AG10803 (cell line): ENCODE measurements at regions not wholly inside any gene's neighbourhood (a gene's known extent, or its start where the extent isn't known, plus 50 kb on each side); places are given as distances from the start of the nearest gene placed in this dataset.
A peak's percentile ranks its signal among the peaks of the same experiment; 100 is the strongest.

Source experiments
- DNase-seq: peaks from one replicate; pipeline ENCODE4 v3.0.0; 2010; ENCODE audit warnings: low read depth
- H3K4me3 ChIP-seq: 2 replicates; pipeline ENCODE4 v1.5.1; 2011; ENCODE audit warnings: mild to moderate bottlenecking, low read length, control low read depth
- CTCF ChIP-seq: conservative IDR thresholded peaks from 2 replicates; pipeline ENCODE4 v1.5.1; 2011; ENCODE audit warnings: mild to moderate bottlenecking, low read length, control low read depth, inconsistent platforms

GRCh38 chr2:12818416-12819102, 101.8 kb downstream of the TRIB2 start:
- TF ChIP-seq CTCF = no peak
- no peak overlapping the region for H3K4me3 ChIP-seq
- DNase-seq = no peak

- DNase-seq = peak; percentile 100
- TF ChIP-seq CTCF = no peak
- H3K4me3 ChIP-seq = no peak overlapping the region
These were observed 102.4 kb downstream of the TRIB2 start for GRCh38 chr2:12819103-12819475.

GRCh38 chr2:12819721-12820120, 103.0 kb downstream of the TRIB2 start:
- peak; percentile 89 for DNase-seq
- H3K4me3 ChIP-seq = no peak overlapping the region
- TF ChIP-seq CTCF = no peak

- TF ChIP-seq CTCF = no peak
- H3K4me3 ChIP-seq = no peak overlapping the region
- DNase-seq = no peak
These were observed 104.9 kb downstream of the TRIB2 start for GRCh38 chr2:12821656-12822055.

GRCh38 chr2:12824351-12824777, 107.6 kb downstream of the TRIB2 start:
- DNase-seq = peak; percentile 80
- TF ChIP-seq CTCF = no peak
- H3K4me3 ChIP-seq = no peak overlapping the region

GRCh38 chr2:12824778-12825379, 108.1 kb downstream of the TRIB2 start:
- peak; percentile 83 for DNase-seq
- no peak overlapping the region for H3K4me3 ChIP-seq
- no peak for TF ChIP-seq CTCF

GRCh38 chr2:12826781-12827180, 110.0 kb downstream of the TRIB2 start:
- no peak for TF ChIP-seq CTCF
- DNase-seq = no peak
- no peak overlapping the region for H3K4me3 ChIP-seq
